ENCODE measurements at regions not wholly inside any gene's neighbourhood (a gene's known extent, or its start where the extent isn't known, plus 50 kb on each side); places are given as distances from the start of the nearest gene placed in this dataset.
"Not testable (repeated sequence)": the region's sequence is repeated elsewhere in the genome, so short reads cannot be mapped to it uniquely, and the experiment has no call there.

DNA sequence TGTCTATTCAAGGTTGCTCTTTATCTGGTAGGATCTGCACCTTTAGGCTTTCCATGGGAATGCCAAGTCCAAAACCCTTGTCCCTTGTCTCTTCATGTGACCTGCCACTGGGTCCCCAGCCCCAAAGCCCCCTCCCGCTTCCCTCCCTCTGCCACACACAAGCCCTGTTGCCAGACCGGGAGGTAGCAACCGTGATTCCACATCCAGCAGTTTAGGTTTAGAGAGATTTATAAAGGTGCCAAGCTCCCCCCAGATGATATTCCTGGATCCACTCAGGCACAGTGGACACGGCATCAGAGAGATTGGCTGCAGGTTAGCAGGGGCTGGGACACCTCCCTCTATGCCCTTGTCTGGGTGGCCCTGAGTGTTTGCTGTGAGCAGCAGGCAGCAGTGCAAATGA, 504.7 kb downstream of the CCDC171 start:
- DNase-seq (ENCODE audit: low spot score), result no peak

DNA sequence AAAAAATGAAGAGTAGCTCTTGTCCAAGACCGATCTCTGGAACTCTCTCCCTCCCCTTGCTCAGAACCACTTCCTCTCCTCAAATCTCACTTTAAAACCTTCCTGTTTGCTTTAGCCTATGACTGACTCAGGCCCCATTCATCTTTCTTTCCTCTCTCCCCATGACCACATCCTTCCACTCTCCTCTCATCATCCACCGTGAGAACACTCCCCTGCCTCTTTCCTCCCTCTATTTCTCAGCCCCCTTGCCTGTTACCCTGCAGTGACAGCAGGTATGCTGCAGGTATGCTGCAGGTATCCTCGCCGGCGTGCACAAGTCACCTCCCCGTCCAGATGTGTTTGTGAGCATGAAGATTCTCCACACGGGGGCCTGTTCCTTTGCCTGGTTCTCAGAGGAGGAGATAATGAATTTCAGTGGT, 505.3 kb downstream of the CCDC171 start:
- no peak for DNase-seq (ENCODE audit: low spot score)

DNA sequence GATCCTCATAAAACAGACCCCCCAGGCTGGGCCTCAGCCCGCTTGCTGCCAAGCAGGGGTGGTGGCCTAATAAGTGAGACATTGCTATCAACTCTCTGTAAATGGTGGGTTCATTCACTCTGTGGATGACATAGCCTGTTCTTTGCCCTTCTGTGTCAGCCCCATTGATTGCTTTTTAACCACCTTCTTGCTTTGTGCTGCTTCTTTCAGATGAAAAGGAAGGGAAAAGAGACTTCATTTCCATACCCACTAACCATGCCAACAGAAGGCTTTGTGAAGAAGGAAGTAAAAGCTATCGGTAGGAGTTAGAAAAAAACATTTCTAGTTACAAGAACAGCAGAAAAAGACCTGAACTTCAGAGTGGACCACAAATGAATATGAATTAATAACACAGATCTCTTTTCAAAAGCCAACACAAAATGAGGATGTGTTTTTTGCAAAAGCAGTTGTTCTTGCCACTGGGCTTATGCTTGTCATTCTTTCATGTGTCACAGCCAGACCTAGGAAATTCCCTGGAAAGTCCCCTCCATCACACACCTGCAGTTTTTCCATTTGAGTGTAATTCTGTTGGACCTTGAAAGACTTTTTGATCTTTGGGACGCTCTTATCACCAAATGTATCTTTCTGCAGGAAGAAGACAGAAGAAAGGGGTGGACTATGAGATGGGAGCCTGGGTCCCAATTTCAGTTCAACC, 507.7 kb downstream of the CCDC171 start:
- DNase-seq (ENCODE audit: low spot score), result no peak

DNA sequence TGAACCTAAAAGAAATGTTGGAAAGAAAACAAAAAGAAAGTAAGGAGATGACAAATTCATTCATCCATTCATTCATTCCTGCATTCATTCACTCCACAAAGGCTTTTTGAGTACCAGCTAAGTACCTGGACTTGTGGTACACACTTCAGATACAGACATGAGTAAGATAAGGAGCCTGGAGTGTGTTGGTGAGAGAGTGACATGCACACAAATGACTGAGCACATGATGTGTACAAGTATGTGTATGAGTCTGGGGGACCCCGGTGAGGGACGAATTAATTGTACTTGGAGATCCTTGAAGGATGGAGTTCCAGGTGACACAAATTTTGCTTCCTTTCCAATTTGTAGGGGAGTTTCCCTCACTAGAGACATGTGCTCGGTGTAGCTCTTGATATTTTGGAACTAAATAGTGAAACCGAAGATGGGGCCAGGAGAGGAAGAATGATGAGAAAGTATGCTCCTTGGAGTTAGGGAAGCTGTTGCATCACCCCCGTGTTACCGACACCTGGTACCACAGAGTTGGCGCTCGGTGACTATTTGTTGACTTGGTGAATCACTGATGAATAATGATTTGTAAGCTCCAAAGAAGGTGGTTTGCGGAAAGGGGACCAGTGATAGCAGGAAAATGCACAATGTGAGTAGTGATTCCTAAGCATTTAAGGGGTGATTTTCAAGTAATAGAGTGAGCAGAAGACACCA, 509.8 kb downstream of the CCDC171 start:
- no peak for DNase-seq (ENCODE audit: low spot score)

DNA sequence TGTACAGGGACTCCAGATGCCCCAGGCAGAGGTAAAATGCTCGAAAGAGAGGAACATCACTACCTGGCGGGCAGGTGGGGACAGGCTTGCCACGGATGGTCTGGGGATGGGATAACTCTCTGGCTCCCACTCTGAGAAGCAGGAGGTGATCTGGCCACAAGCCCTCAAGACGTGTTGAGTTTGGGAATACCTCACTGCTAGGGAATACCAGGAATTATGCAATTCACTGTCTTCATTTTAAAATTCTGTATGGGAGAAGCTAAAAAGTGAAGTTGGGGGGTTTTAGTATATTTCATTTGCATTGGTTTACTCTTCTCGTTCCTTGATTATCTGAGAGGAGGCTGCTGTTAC, 510.4 kb downstream of the CCDC171 start:
- DNase-seq (ENCODE audit: low spot score), result no peak

DNA sequence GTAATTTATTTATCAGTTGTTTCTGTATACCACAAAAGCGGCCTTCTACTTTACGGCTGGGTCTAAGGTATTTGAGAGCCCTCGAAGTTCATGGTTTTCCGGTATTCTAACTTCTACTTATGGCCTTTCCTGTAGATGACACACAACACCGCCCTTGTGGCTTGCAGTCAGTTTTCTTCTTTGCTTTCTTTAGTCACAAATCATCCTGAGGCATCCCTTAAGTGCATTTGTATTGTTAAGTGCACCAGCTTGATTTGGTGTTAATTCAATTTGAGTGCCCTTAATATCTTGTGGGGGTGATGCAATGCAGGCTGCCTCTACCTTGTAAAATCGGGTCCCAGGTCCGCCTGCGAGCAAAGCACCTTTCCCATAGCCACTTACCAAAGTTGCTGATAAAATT, 511.9 kb downstream of the CCDC171 start:
- no peak for DNase-seq (ENCODE audit: low spot score)

DNA sequence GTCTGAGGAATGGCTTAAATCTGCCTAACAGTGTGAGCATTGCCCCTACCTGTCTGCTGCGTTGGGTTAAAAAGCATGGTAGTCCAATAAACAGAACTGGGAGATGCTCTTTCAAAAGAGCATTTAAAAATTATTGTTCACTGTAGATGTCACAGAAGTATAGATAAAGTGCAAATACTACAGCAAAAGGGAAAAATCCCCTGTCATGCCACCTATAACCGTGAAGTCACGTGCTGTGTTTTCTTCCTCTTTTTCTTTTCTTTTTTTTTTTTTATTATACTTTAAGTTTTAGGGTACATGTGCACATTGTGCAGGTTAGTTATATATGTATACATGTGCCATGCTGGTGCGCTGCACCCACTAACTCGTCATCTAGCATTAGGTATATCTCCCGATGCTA, 513.4 kb downstream of the CCDC171 start:
- DNase-seq (ENCODE audit: low spot score), result not testable (repeated sequence)

DNA sequence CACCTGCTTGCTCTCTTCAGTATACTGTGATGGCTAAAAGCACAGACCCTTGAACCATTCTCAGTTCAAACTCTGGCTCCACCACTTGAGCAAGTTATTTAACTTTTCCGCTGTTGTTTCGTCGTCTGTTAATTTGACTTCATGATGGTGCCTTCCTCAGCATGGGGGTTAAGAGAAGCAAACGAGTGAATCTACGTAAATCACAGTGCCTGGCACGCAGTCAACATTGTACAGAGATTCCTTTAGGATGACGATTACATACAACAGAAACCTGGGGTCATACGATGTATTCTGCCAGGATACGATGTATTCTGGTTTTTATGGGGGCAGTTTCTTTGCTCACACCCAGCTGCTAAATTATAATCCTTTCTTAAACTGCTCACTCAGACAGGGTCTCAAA, 515.6 kb downstream of the CCDC171 start:
- DNase-seq (ENCODE audit: low spot score), result no peak

DNA sequence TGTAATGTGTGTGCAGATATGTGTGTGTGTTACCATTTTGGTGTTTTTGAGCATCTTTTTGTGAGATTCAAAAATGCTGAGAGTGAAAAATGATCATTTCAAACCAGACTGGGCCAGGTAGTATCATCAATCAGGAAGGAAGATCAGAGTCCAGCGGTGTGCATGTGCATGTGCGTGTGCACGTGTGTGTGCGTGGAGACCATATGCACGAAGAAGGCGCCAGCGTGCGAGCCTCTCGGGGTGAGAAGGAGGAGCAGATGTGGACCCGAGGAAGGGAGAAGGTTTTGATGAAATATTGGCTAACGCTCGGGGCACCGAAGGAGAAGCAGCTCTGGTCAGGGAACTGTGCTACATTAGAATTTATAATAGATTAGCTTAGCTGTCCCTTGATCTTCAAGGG, 516.4 kb downstream of the CCDC171 start:
- no peak for DNase-seq (ENCODE audit: low spot score)

DNA sequence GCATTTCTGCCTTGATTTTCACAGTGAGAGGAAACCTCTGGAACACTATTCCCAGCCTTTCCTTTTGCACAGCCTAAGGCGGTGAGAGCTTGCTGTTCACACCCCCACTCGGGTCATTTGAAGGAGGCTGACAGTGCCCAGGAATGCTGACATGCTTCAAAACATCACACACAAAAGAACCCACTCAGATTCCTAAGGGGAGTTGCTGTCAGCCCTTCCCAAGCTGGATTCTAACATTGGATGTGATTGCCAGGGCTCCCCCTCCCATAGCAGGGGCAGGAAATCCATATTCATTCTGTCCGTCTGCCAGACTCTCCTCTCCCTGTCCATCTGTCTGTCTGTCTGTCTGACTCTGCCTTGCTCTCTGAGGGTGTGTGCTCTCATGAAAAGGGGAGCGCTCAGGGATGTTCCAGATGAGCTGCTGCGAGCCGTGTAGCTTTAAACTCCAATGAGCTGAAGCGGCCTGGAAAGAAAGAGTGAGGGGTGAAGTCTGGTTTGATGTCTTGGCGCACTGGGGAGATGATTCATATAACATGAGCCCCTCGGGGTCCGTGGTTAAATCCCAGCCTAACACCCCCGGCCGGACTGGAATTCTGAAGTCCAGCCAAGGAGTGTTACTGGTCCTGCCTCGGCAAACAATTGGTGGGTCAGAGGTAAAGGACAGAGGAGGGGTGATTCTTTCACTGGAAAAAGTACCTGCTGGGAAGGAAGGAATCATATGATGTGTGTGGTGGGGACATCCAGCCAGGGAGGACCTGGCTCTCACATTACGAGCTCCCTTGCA, 517.0 kb downstream of the CCDC171 start:
- DNase-seq (ENCODE audit: low spot score), result no peak

DNA sequence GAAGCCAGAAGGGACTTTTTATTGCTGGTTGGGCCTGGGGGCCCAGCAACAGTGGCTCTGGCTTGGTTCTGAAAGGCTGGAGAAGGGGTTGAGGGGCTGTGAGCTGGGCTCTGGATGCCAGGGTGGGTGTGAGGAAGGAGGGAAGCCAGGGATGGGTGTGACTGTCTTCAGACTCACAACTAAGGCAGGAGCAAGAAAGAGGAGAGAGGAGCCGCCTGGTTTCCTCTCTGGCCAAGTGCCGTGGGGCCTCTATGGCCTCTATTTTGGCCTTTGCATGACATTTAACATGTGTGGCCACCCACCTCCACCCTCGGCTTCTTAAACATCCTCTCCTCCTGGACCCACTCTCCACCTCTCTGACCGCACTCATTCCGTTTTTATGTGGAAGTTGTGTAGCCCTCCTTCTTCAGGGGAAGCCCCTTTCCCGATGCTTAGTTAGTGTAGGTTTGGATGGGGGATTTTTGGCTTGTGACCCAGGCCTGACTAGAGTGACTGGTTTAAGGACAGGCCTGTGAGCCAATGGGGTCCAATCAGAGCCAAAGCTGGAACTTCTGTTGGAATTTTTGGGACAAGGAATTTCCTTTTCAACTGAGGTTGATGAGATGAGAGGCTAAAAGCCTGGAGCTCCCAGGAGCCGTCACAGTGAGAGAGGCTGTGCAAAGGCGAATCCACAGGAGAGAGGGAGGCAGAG, 517.8 kb downstream of the CCDC171 start:
- DNase-seq (ENCODE audit: low spot score), result no peak

DNA sequence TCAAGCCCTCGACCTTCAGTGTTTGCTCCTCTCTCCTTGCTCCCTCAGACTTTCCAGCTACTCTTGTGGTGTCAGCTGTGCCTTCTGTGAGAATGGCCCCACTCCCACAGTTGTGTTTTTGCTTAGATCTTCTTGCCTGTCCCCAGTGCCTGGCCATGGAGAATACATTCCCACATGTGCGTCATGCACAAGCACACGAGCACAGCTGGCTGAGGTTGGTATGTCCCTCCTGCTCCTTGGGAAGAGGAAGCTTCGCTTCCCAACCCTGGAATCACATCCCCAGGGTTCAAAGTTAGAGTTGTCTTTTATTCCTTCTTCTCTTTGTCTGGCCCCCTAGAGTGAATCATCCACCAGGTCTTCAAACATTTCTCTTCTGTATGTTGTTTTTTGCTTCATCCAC, 518.6 kb downstream of the CCDC171 start:
- no peak for DNase-seq (ENCODE audit: low spot score)

DNA sequence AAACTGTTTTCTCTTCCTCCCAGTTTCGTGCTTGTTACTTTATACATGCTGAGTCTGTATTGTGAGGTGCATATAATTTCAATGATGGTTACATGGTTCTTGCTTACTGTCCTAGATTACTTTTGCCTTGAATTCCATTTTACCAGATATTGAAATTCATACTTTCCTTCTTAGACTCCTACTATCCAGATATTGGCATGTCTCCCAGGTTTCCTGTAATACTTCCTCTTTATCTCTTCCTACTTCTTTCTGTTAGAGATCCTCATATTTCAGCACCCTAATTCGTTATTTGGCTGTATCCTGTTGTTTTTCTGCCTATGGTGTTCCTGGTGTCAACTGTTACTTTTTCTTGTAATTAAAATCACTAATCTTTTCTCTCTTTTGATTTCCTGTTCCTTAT, 522.1 kb downstream of the CCDC171 start:
- no peak for DNase-seq (ENCODE audit: low spot score)

DNA sequence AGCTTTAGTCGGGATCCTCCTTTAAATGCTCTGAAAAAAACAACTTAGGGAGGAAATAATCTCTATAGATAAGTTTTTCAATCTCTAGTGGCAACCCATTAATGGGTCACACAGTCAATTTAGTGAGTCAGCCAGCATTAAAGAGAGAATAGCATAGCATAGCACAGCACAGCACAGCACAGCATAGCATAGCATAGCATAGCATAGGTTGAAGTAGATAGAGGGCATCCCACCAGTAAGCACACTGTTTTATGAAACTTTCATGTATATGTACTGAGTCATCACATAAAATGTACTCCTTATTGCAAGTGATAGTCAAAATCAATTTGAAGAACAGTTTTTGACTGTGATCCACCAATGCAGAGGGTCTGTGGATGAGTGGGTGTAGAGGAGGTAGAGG, 522.9 kb downstream of the CCDC171 start:
- DNase-seq (ENCODE audit: low spot score), result no peak

DNA sequence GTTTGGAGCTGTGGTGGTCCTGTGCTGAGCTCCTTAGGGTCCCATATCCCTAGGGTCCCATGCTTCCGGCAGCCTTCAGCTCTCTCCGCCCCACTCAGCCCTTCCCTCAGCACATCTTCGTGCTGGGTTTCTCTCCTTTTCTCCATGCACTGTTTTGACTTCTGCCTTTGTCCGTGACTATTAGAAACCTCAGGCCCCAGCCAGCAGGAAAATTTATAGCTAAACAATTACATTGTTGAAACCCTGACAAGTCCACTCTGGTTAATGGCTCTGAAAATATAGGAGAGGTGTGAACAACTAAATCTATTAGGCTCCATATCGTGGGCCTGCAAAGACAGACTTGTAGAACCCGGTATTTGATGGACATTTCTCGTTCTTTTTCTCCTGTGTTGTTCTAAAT, 523.7 kb downstream of the CCDC171 start:
- no peak for DNase-seq (ENCODE audit: low spot score)

DNA sequence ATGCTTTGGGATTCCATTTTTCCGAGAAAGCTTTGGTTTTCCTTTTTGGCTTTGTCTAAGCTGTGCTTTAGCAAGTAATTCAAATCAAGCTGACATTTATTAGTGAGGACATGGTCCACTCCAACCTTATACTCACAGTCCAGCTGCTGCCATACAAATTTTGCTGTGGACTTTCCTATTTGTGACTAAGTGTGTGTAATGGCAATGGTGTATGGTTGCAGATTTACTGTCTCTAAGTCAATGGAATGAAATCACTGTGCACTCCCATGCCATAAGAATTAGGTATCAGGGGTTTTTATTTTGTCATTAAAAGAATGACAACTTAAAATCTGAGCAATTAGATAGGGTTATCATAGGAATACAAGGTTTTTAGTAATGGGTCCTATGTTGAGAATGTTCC, 530.0 kb downstream of the CCDC171 start:
- DNase-seq (ENCODE audit: low spot score), result no peak

DNA sequence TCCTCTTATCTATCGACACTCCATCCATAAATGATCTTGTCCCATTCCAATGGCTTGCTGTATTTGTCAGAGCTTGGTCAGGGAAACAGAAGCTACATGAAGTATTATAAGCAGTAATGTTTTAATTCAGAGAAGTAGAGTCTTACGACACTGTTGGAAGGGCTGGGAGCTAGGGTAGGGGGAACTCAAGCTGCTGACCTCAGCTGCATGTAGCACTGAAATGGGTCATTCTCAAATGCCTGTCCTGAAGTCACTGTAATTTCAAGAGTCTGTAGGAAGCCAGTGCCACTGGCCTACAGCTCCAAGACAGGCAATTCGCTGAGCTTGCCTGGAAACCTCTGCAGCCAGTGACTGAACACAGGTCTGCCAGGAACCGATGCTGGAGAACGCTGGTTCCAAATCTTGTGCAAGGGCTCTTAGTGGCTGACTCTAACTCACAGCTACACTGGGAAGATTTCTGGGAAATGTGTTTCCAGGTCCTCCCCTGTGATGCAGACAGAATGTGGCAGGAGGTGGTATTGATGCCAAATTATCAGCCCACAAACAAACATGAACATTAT, 532.4 kb downstream of the CCDC171 start:
- DNase-seq (ENCODE audit: low spot score), result no peak

DNA sequence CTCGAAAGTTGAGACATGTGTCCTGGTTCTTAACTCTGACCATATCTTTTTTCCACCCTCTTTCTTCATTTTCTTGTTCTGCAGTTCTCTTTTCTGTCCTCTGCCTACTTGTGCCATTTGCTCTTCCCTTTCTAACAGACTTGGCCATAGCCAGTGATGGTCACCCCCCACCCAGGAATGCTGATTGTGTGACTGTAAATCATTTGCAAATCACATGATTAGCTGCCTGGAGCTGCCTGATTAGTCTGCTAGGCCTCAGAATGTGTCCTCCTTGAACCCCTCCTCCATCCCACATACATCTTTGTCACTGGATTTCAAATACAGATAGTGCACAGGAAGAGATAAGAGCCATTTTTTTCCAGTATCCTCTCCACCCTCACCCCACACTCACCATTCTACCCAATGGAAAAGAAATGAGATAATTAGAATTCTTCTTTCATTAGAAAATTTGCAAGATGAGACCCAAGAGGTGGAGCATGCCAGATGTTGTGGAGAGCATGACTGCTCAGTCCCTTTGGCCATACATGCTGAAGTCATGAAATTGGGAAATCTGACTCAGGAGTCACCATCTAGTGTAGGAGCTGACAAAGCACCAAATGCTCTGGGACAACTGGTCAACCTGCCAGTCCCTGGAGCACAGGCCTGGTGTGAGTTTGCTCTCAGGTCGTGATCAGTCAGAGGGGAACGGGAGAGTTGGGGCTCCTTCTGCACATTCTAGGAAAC, 538.2 kb downstream of the CCDC171 start:
- DNase-seq (ENCODE audit: low spot score), result no peak

DNA sequence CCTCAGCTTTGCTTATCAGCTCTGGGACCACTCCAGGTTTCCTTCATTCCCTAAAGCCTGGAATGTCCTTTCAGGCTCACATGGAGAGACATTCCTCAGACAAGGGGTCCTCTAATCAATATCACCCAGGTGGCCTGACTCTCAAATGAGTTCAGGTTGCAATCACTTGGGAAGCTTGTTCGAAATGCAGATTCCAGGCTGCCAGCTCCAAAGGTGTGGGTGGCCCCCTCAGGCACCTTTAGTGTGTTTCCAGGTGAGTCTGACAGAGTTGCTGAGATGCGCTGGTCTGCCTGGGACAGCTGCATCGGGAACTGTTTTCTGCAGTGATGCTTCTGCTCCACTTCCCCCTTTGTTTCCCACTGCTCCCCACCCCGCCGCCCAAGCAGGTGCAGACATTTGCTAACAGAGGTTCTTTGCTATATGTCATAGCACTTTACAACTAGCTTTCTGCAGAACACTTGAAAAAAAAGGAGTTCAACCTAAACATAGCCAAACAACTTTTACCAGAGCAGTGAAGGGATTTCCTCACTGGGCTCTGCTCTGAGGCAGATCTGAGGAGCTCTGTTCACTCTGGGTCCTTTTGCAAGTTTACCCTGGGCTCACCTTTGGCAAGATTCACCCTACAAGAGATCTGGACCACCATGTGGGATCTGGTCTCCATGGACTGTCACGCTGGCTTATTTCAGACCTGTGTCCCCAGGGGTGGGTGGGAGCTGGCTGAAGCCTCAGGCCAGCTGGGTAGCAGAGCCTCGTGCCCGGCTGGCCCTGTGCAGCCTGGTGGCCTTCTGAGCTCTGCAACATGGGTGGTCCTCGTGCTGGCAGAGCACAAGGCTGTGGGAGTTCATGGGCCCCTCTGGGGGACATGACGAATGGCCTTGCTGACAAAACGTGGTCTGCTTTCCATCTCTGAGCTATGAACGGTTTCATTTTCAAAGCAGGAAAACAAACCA, 539.6 kb downstream of the CCDC171 start:
- no peak for DNase-seq (ENCODE audit: low spot score)

DNA sequence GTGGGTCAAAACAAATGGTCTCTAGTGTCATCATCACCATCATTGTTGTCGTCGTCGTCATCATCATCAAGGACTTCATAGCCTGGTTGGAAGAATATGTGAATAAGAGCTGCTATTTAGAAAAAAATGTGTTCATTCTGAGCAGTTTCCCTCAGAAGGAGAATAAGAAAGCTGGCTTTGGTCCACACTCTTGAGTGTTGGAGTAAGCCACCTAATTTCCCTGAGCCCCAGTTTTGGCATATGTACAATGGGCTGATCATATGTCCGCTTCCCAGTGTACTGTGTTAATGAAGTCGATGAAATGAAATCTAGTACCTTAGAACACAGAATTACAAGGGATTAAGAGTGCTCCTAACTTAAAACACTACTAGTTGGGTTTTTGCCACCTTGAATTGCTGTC, 545.5 kb downstream of the CCDC171 start:
- no peak for DNase-seq (ENCODE audit: low spot score)

Data from germinal center (tissue), 1 donor.